CD4-positive, alpha-beta T cell treated with Interleukin-2 at 100 ng/mL for 4 hours (primary cell): ENCODE measurements at regions not wholly inside any gene's neighbourhood (a gene's known extent, or its start where the extent isn't known, plus 50 kb on each side); places are given as distances from the start of the nearest gene placed in this dataset.
"Not testable (repeated sequence)": the region's sequence is repeated elsewhere in the genome, so short reads cannot be mapped to it uniquely, and the experiment has no call there.

Source experiments
- DNase-seq: peaks from one replicate; pipeline ENCODE4 v3.0.0-alpha.2; 2020; ENCODE audit warnings: low spot score

DNA sequence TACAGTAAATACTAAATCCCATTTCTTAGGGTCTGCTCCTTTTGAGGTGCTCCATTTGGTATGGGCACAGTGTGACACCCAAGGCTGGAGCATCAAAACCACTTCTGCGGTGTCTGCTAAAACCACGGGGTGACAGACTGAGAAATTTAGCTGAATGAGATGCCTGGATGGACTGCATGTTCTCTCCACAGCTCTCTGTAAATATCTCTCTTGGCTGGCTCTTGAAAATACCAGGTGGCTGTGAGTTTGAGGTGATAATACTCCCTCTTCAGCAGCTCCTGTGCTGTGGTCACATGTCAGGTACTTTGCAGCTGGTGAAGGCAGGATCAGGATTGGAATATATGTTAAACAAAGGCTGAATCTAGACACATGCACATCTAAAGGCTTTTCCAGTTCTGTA, 93.7 kb upstream of the SIMC1 start:
- no peak for DNase-seq

DNA sequence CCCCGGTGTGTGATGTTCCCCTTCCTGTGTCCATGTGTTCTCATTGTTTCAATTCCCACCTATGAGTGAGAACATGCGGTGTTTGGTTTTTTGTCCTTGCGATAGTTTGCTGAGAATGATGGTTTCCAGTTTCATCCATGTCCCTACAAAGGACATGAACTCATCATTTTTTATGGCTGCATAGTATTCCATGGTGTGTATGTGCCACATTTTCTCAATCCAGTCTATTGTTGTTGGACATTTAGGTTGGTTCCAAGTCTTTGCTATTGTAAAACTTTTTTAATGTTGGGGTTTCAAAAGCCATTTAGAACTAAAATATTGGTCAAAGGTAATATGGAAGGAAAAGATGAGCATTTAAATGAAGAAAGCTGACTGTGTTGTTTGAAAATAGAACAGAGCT, 88.3 kb upstream of the SIMC1 start:
- not testable (repeated sequence) for DNase-seq

DNA sequence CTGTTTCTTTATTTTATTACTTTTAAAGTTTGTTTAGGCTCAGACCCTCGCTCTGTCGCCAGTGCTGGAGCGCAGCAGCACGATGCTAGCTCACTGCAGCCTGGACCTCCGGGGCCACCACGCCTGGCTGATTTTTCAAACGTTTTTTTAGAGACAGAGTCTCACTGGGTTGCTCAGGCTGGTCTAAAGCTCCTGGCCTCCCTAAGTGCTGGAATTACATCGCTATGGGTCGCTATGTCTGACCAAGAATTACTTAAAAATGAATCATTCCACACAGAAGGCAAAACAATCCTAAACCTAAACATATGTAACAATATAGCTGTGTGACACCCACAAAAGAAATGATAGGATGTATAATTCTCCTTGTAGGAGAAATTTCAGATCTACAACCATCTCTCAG, 86.9 kb upstream of the SIMC1 start:
- no peak for DNase-seq

DNA sequence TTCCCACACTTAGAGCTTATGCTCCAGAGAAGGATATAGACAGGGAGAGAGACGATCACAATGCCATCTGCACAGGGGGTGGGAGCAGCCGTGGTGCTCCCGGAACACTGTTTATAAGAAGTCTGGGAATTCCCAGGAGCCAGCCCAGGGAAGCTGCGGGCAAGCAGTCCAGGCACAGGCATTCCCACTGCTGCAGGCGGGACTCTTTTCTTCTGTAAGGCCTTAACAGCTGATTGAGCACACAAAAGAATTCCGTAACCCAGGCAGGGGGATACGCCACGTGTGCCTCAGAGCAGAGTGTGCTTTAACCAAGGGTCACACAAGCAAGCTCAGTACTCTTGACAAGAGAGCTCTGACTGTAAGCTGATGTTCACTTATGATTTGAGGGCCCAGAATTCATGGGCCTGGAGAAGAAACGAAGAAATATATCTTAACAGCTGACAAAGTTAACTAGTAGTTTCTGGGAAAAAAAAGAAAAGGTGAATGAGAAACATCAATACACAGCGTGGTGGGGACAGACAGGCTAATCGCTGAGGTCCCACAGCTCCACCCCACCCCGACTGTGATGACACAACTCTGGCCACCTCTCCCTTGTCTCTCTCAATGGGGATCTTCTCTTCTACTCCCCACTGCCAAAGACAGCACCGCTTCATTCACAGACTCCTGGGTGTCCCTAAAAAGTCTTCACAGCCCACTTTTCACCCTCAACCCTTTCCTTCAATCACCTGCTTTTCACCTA, 85.9 kb upstream of the SIMC1 start:
- no peak for DNase-seq

DNA sequence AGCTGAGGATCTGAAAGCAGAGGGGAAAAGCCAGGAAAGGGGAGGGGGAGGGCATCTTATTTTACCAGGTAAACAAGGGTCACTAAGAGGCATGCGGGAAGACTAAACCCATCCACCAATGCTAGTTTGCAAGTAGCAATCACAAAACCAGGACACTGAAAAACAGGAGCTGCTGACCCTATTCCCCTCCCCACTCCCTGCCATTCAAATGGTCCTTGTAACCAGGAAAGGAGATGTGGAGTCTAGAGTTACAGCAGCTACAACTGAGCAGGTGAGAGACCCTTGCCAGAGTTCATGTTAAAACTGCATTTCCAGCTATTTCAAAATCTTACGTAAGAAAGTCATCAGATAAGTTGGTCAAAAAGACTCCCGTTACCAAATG, 85.3 kb upstream of the SIMC1 start:
- no peak for DNase-seq

DNA sequence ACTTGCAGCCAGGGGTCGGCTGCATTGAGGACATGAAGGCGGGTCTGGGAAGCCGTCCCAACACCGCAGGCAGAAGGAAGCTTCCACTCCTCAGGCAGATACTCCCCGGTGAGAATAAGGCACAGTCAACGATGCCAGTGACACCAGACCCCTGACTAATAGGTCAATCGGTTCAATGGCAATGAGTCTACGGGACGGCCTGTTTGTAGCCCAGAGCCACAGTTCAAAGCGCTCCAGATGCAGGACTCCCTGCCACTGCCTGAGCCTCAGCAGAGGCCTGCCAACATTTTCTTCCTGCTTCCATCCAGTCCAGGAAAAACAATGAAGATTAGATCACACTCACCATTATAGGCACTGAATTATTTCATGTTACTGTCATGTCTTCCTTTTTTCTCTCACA, 84.5 kb upstream of the SIMC1 start:
- no peak for DNase-seq

DNA sequence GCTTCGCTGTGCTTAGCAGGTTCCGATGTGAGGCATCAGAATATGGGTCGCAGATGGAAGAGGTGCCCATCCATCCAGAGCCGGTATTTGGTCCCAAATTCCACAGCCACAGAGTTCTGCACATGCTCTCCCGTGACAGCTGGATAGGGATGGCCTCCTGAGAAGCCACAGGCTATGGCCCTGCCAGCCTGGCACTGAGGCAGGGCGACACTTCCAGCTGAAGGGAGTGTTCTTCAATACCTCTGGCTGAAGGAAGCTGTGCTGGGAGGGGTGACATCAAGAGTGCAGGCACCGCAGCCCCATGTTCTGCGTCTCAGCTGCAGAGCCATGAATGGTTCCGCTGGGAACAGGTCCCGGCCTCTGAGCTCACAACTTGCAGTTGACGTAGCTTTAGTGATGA, 83.4 kb upstream of the SIMC1 start:
- no peak for DNase-seq

DNA sequence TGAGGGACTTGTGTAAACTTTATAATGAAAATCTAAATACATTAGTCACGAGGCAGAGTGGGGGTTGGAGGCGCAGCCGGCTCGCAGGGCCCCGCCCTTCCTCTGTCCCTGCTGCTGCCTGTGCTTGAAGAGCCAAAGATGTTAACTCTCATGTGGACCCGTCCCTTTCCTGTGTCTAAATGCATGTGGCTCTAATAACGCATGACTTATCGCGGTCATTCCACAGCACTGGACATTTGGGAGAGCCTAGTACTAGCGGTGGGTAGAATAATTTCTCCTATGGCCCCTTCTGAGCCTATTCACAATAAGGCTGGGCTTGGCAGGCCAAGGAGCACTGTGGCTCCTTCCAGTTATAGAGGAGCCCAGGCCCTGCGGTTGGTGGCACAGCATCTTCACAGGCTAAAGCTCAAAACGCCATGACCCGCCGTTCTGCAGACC, 82.3 kb upstream of the SIMC1 start:
- no peak for DNase-seq

DNA sequence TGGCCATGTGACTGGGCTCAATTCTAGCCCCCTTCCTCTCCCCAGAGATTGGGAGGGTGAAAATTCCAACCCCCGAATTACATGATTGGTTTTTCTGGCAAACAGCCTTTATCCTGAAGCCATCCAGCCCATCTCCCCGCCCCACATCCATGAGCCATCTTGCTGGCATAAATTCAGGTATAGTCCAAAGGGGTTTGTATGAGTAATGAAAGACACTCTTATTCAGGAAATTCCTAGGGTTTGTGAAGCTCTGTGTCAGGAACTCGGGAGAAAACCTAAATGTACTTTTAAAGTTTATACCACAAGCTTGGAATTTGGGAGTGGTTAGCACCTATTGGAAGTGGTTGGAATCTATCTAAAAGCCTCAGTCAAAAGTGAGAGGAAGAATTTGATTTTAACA, 80.6 kb upstream of the SIMC1 start:
- DNase-seq, result no peak

DNA sequence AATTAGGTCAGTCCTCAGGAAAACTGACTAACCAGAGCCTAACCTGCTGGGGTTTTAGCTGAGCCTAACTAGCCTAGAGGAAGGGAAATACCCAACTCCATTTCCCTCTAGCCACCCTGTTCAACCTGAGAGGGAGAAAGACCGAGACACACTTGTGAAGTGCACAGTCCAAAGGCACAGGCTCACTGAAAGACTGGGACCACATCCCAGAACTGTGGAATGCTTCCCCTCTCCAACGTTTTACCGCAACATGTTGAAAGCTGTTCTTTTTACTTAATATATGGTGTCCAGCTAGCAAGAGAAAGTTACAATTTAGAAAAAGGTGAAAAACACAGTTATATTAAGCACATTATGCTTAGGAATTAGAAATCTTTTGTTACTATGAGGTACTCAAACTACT, 76.8 kb upstream of the SIMC1 start:
- no peak for DNase-seq

DNA sequence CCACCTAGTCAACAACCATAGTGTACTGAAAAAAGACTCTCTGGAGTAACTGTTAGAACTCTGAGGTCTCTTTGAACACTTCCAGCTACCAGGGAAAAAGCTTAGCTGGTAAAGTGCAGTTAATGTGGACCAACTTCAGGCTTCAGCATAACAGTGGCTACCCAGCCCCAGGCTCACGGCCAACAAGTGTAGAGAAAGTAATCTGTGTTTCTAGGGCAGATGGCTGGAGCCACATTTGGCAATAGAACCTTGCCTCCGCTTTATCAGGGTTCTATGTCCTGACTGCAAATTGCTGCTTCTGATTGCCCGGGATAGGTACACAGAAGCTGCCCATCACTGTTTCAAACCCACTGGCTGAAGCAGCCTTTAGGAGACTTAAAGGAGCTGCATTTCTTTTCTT, 76.0 kb upstream of the SIMC1 start:
- no peak for DNase-seq

DNA sequence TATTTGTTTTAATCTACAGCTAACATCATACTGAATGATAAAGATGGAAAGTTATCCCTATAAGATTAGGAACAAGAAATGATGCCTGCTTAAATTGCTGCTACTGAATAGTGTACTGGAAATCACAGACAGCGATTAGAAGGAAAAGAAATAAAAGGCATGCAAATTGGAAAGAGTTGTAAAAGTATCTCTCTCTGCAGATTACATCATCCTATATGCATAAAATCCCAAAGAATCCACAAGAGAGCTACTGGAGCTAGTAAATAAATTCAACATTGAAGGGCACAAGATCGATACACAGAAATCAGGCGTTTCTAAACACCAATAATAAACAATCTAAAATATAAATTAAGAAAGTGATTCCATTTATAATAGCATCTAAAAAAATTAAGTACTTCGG, 75.3 kb upstream of the SIMC1 start:
- DNase-seq, result no peak

DNA sequence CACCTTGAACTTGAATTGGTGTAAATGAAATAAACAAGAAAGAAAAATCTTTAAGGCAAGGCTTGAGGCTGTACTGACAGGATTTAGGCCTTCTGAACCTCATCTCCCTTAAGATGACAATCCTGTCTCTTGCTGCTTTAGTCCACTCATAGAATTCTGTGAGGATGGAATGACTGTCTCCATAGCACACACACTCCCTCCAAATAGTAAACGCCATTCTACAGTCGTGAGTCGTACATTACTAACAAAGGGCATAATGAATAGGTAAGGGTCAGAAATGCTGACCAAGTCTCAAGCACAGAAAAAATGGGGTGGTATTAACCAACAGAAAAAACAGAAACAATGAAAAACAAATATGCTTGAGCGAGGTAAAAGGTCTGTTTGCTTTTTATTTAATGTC, 71.8 kb upstream of the SIMC1 start:
- no peak for DNase-seq

DNA sequence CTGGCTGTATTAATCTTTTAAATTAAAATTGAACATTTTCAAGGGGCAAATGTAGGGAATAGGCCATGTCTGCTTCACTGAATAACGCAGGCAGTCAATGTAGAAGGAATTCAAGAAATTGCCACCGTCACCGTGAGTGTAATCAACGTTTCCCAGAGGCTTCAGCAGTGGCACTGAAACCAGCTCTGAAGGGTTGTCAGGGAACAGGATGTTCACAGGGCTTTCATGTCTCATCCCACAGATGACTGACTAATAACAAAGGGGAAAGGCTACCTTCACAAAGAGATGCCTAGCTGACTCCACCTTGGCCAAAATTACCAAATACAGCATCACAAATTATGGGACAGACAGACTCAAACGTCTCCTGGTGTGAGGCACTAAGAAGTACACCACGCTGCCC, 70.4 kb upstream of the SIMC1 start:
- DNase-seq, result no peak

DNA sequence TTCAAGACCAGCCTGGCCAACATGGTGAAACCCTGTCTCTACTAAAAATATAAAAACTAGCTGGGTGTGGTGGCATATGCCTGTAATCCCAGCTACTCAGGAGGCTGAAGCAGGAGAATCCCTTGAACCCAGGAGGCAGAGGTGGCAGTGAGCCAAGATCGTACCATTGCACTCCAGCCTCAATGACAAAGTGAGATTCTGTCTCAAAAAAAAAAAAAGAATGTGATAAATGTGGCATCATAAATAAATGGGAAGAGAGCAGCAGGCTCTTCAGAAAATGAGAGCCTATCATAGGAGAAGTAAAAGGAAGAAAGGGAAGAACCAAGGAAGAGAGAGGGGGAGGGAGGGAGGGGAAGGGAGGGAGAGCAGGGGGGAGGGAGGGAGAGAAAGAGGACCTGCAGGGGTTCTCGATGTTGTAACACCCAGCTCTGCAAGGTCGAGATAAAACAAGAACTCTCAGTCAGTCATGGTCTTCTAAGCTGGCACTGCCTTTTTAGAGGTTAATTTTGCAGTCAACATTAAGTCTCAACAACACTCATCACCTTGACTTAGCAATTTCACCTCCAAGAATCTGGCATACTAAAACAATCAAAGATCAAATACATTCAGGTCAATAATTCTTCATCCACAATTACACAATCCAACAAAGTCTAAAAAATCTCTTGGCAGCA, 68.7 kb upstream of the SIMC1 start:
- no peak for DNase-seq

DNA sequence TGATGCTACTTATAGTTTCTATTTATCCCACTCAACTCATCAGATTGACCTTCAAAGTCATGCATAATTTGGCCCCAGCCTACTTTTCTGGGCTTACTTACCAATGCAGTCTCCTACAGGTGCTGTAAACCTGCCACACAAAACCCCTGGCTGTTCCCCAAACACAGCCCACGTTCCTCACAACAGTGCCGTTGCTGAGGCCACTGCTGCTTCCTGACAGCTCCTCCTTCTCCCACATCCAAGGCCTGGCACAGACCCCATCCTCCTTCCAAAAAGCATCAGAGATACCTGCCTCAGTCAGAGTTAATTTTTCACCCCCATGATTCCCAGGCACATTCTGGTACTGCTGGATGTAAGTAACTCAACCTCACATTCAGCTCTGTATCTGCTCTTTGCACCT, 68.1 kb upstream of the SIMC1 start:
- no peak for DNase-seq

DNA sequence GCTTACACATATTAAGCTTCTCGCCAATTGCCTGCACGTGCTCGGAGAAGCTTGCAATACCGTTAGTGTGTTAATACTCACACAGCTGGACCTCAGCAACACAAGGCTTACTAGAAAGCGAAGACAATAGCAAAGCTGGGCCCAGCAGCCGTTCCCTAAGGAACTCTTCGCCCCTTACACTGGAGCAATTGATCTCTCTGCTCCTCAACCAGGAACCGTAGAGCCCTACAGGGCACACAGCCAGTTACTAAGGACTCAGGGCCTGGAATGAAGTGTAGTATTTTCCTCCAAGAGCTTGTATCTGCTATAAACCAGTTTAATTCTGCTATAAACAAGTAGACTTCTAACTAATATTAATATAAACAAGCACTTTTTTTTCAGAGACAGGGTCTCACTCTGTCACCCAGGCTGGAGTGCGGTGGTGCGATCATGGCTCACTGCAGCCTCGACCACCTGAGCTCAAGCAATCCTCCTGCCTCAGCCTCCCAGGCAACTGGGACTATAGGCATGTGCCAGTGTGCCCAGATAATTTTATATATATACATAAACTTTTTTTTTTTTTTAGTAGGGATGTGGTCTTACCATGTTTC, 67.0 kb upstream of the SIMC1 start:
- DNase-seq, result no peak

DNA sequence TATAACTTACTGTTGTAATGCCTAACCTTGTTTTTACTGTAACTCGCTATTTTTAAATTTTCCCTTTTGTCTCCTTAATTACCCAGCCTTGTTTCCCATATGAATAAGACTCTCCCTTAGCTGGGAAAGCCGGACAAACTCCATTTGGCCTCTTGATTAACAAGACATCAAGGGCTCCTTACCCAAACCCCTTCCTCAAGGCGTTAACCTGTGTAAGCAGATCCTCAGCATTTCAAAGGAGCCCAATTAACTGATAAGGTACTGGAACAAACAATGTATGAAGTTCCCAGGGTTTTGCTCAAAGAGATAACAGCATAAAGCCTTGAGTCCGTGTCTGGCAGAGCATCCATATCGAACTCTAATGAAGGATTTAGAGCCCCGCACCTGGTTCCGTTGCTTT, 66.0 kb upstream of the SIMC1 start:
- no peak for DNase-seq

DNA sequence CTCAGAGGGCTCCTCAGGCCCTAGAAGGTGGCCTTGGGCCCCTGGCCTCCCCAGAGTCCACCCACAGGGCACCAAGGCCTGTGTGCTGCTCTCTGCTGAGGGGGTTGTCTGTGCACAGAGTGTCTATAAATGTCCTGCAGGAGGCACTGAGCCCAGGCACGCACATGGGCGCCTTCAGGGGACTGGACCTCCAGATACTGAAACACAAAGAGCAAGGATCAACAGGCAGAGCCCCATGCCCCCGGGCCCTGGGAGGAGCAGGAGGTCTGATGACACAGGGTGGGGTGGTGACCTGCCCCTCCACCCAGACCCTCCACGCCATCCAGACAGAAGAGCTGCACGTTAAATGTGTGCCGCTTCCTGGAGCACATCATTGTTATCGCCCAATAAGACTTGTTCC, 64.6 kb upstream of the SIMC1 start:
- no peak for DNase-seq

DNA sequence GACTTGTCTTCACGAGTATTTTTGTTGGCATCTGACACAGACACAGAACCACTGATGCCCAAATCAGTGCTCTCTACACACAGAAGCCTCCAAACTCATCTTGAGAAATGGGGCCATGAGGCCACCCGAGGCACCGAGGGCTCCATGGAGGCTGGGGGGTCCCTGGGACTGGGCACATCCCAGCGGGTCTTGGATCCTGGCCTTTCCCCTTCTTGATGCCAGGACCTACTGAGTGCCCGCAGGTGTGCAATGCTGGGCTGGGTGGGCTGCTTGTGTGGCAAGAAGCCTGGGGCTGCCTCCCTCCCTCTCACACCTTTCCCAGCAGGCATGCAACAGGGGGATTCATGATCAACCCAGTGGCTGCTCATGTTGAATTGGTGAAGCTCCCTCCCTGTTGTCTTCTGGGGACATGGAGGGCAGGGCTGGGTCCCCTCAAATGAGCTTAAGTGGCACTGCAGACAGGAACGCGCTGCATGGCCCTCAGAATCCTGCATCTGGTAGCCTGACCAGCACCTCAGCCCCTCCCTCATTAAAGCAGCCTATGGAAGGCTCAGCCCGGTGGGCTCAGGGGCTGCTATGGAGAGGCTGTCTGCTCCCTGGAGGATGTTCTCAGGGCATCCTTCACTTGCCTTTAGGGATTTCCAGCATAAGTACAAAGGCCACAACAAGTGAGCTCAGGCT, 63.7 kb upstream of the SIMC1 start:
- DNase-seq, result no peak

DNA sequence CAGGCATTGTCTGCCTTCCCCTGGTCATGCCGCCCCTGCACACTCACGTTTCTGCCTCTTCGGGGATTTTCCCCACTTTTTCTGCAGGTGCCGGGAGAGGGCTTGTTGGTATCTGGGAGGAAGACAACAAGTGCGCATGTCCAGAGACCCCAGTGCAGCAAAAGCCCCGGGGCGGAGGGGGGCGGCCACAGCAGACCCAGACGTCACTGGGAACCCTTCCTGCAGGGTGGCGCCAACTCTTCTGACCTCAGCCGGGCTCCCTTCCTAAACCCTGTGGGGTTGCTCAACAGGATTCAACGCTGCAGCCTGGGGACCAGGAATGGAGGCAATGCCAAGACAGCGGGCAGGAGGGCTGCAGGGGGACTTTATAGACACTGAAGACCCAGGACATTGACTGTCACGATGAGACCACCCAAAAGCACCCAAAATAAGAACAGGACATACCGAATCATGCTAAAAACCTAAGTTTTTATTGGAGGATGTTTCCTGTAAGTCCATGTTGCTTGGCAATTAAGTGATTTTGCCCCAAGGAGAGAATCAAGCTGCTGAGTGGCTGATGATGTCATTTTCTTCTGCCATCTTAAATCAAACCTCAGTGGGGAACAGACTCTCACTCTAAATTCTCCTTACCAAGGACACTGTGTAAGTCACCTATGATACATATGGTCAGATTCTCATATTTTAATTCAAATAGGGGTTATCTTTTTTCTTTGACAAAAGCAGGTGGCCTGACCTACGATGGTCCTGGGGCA, 62.9 kb upstream of the SIMC1 start:
- DNase-seq, result no peak

DNA sequence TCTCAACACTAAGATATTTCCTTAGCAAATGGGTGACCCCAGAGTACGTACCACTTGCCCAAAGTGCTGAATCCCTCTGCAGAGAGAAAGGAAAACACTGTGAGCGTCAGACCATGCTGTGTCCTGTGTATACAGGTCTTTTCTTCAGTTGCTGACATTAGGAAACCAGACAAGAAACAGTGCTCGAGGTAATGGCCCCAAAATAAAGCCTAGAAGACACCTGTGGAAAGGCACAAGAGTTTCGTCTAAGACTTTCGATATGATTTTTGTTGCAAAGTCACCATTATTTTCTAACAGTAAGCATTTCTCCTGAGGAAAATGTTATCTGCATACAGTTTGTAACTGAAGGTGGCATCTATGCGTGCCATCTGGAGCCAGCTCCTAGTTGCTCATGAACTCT, 62.0 kb upstream of the SIMC1 start:
- no peak for DNase-seq
